Peyer's patch (tissue), 4 donors: ENCODE measurements at regions not wholly inside any gene's neighbourhood (a gene's known extent, or its start where the extent isn't known, plus 50 kb on each side); places are given as distances from the start of the nearest gene placed in this dataset.

Experiments used
- CTCF ChIP-seq, 6 experiments: fragments of 450-650 bp in 4 of 6; fragments of 200-600 bp in 2 of 6; sonication (generic) in 1 of 6; IDR thresholded peaks; one replicate each; pipeline ENCODE4 v1.5.1; 2017 to 2019; ENCODE audit warnings: antibody characterized with exemption in 6 of 6, mild to moderate bottlenecking in 3 of 6, moderate library complexity in 1 of 6
- POLR2A ChIP-seq, 2 donors: fragments of 450-650 bp; IDR thresholded peaks; one replicate each; pipeline ENCODE4 v1.5.1; 2017; ENCODE audit warnings: antibody characterized with exemption in 2 of 2, mild to moderate bottlenecking in 2 of 2, moderate library complexity in 2 of 2

GRCh38 chr16:87086575-87086974 lies 230.6 kb downstream of the C16orf95 start:
- no peak for TF ChIP-seq CTCF (IDR thresholded peaks at IDR 0.05)
- TF ChIP-seq POLR2A (IDR thresholded peaks at IDR 0.05): no peak
